Fibroblast of pulmonary artery (primary cell): ENCODE measurements at regions not wholly inside any gene's neighbourhood (a gene's known extent, or its start where the extent isn't known, plus 50 kb on each side); places are given as distances from the start of the nearest gene placed in this dataset.
"Not testable (repeated sequence)": the region's sequence is repeated elsewhere in the genome, so short reads cannot be mapped to it uniquely, and the experiment has no call there.

Source experiments
- DNase-seq: peaks from one replicate; pipeline ENCODE4 v3.0.0-alpha.2; 2010; ENCODE audit warnings: low read depth
- H3K4me3 ChIP-seq: replicated peaks from 2 replicates; pipeline ENCODE4 v1.5.1; 2011; ENCODE audit warnings: low read depth, mild to moderate bottlenecking, control low read depth, low read length, moderate library complexity
- TF ChIP-seq, protein P1 (sequence below): IDR thresholded peaks from 2 replicates; pipeline ENCODE4 v1.5.1; 2011; ENCODE audit warnings: mild to moderate bottlenecking, control low read depth, low read length, inconsistent platforms; ENCODE audit errors: missing control alignments

DNA sequence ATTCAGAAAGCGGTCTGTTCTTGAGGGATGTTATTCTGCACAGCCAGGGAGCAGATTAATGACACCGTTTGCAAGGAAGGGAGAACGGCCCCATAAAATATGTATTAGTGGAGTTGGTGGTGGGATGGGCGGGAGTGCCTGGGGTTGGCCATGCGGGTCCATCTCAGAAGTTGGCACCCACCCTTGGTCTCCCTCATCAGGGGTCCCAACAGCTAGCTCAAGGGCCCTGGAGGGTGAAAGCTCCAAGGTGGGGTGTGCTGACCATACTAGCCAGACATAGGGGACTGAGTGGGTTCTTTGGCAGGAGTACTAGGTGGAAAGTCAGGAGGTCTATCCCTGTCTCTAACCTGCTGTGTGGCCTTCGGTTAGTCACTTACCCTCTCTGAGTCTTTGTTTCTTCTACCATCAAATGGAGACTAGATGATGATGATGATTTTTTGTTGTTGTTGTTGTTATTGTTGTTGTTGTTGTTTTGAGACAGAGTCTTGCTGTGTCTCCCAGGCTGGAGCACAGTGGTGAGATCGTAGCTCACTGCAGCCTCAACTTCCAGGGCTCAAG is 83.2 kb upstream of the BRD7 start:
- TF ChIP-seq, protein P1, sequence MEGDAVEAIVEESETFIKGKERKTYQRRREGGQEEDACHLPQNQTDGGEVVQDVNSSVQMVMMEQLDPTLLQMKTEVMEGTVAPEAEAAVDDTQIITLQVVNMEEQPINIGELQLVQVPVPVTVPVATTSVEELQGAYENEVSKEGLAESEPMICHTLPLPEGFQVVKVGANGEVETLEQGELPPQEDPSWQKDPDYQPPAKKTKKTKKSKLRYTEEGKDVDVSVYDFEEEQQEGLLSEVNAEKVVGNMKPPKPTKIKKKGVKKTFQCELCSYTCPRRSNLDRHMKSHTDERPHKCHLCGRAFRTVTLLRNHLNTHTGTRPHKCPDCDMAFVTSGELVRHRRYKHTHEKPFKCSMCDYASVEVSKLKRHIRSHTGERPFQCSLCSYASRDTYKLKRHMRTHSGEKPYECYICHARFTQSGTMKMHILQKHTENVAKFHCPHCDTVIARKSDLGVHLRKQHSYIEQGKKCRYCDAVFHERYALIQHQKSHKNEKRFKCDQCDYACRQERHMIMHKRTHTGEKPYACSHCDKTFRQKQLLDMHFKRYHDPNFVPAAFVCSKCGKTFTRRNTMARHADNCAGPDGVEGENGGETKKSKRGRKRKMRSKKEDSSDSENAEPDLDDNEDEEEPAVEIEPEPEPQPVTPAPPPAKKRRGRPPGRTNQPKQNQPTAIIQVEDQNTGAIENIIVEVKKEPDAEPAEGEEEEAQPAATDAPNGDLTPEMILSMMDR, result no peak
- DNase-seq, result no peak
- H3K4me3 ChIP-seq, result no peak overlapping the region

DNA sequence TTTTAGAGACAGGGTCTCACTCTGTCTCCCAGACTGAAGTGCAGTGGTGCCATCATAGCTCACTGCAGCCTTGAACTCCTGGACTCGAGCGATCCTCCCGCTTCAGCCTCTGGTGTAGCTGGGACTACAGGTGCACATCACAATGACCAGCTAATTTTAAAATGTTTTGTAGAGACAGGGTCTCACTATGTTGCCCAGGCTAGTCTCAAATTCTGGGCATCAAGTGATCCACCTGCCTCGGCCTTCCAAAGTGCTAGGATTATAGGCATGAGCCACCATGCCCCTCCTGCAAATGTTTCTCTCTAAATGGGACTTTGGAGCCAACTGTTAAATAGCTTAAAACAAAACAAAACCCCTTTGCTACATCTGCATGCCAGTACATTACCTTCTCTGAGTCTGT is 82.2 kb upstream of the BRD7 start:
- DNase-seq, result no peak
- H3K4me3 ChIP-seq, result no peak overlapping the region
- TF ChIP-seq, protein P1, result no peak

DNA sequence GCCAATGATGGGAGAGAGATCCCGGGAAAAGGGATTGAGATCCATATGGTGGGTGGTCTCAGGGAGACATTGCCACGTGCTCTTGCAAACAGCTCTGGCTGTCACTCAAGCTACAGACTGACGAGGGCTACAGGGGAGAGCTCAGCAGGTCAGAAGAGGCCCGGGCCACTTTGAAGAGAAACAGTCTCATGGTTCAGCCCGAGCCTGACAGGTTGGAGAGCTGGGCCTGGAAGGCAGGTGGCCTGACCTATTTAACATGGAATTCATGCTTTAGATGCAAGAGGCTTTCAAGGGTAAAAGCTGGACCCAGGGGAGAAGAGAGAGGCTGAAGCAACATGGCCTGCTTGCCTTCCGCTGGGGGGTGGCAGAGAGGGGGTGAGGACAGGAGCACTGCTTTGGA is 81.0 kb upstream of the BRD7 start:
- no peak for DNase-seq
- no peak overlapping the region for H3K4me3 ChIP-seq
- TF ChIP-seq, protein P1, result no peak

DNA sequence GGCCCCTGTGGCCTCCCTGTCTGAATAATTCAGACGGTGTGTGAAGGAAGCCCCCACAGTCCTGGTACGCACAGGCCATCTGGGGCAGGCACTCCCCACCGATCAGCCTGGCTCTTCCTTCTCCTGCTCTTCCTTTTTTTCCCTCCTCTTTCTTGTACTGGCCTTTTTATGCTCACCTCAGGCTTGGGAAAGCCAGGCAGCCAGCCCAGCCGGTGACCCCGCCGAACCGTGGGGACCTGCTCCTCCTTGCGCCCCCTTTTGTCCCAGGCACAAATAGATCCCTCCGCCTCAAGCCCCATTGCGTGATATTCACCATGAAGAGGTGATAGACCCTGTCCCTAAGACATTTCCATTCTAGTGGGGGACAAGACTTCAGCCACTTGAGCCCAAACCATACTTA is 80.2 kb upstream of the BRD7 start:
- TF ChIP-seq, protein P1, result no peak
- H3K4me3 ChIP-seq, result no peak overlapping the region
- no peak for DNase-seq

DNA sequence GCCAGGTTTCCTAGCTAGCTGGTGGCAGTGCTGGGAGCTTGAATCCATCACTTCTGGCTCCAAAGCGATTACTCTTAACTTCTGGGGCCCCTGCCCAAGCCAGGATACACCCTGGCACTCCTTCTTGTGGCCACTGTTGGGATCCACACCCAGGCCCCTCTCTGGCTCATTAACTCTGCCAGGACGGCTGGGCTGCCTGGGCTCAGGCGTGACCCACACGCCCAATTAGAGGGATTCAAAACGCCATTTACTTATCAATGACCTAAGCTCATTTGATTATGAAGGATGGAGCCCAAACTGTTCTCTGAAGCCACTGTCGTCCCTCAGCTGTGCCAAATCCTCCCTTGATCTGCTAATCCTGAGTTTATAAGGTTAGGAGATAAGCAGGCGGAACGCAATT is 79.7 kb upstream of the BRD7 start:
- TF ChIP-seq, protein P1, result no peak
- H3K4me3 ChIP-seq, result no peak overlapping the region
- no peak for DNase-seq

DNA sequence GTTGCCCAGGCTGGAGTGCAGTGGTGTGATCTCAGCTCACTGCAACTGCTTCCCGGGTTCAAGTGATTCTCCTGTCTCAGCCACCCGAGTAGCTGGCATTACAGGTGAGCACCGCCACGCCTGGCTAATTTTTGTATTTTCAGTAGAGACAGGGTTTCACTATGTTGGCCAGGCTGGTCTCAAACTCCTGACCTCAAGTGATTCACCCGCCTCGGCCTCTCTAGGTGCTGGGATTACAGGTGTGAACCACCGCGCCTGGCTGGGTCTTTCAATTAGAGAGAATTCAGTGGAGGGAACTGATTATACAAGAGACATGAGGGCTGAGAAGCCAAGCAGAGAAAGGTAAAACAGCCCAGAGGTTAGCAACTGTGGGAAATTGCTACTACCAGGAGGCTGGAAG is 78.6 kb upstream of the BRD7 start:
- not testable (repeated sequence) for H3K4me3 ChIP-seq, DNase-seq

DNA sequence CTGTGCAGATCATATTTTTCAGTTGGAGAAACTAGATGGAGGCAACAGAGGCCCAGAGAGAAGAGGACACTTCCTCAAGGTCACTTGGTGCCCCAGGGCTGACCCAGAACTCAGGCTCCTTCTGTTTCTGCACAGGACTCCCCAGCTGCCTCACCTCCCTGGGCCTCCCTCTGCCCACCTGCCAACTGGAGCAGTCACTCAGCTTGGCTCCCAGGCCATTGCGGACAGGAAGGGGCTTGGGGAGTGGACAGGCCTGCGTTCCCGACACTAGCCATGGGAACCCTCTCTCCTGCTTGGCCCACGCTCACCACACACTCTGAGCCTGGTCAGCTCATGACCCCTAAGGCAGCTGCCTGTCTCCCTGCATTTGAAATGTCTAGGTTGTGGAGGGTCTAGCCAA is 78.1 kb upstream of the BRD7 start:
- DNase-seq, result no peak
- TF ChIP-seq, protein P1, result no peak
- H3K4me3 ChIP-seq, result no peak overlapping the region
